ENCODE measurements at regions not wholly inside any gene's neighbourhood (a gene's known extent, or its start where the extent isn't known, plus 50 kb on each side); places are given as distances from the start of the nearest gene placed in this dataset.
"Not testable (repeated sequence)": the region's sequence is repeated elsewhere in the genome, so short reads cannot be mapped to it uniquely, and the experiment has no call there.

- no peak for DNase-seq (ENCODE audit: low read depth)
- no peak overlapping the region for H3K4me3 ChIP-seq (ENCODE audit: low read depth, low read length)
Observed at GRCh38 chr3:71951842-71952241, 166.9 kb upstream of the PROK2 start.

GRCh38 chr3:71951361-71951760 is 166.4 kb upstream of the PROK2 start:
- no peak for DNase-seq (ENCODE audit: low read depth)
- no peak overlapping the region for H3K4me3 ChIP-seq (ENCODE audit: low read depth, low read length)

GRCh38 chr3:71949442-71949841 is 164.5 kb upstream of the PROK2 start:
- peak; percentile 20 for DNase-seq (ENCODE audit: low read depth)
- H3K4me3 ChIP-seq (ENCODE audit: low read depth, low read length), result no peak overlapping the region

- DNase-seq (ENCODE audit: low read depth), result no peak
- no peak overlapping the region for H3K4me3 ChIP-seq (ENCODE audit: low read depth, low read length)
Observed at GRCh38 chr3:71944482-71945065, 159.6 kb upstream of the PROK2 start.

- no peak for DNase-seq (ENCODE audit: low read depth)
- H3K4me3 ChIP-seq (ENCODE audit: low read depth, low read length), result no peak overlapping the region
Observed at GRCh38 chr3:71942432-71943187, 157.7 kb upstream of the PROK2 start.

- H3K4me3 ChIP-seq (ENCODE audit: low read depth, low read length), result no peak overlapping the region
- no peak for DNase-seq (ENCODE audit: low read depth)
Observed at GRCh38 chr3:71940486-71940885, 155.5 kb upstream of the PROK2 start.

- not testable (repeated sequence) for DNase-seq (ENCODE audit: low read depth)
Observed at GRCh38 chr3:71938081-71938480, 153.1 kb upstream of the PROK2 start.

GRCh38 chr3:71936681-71937080 is 151.7 kb upstream of the PROK2 start:
- DNase-seq (ENCODE audit: low read depth), result no peak
- H3K4me3 ChIP-seq (ENCODE audit: low read depth, low read length), result no peak overlapping the region

More at GRCh38 chr3:71938081-71938480, 153.1 kb upstream of the PROK2 start:
- H3K4me3 ChIP-seq (ENCODE audit: low read depth, low read length), result not testable (repeated sequence)

- H3K4me3 ChIP-seq (ENCODE audit: low read depth, low read length), result no peak overlapping the region
- no peak for DNase-seq (ENCODE audit: low read depth)
Observed at GRCh38 chr3:71934520-71935270, 149.7 kb upstream of the PROK2 start.

GRCh38 chr3:71931922-71932321 is 147.0 kb upstream of the PROK2 start:
- no peak for DNase-seq (ENCODE audit: low read depth)

GRCh38 chr3:71930056-71930991 is 145.4 kb upstream of the PROK2 start:
- H3K4me3 ChIP-seq (ENCODE audit: low read depth, low read length), result no peak overlapping the region
- DNase-seq (ENCODE audit: low read depth), result peak; percentile 25

More at GRCh38 chr3:71931922-71932321, 147.0 kb upstream of the PROK2 start:
- H3K4me3 ChIP-seq (ENCODE audit: low read depth, low read length), result no peak overlapping the region

- DNase-seq (ENCODE audit: low read depth), result no peak
Observed at GRCh38 chr3:71928212-71928611, 143.3 kb upstream of the PROK2 start.

GRCh38 chr3:71927505-71928066 is 142.6 kb upstream of the PROK2 start:
- H3K4me3 ChIP-seq (ENCODE audit: low read depth, low read length), result no peak overlapping the region
- no peak for DNase-seq (ENCODE audit: low read depth)

More at GRCh38 chr3:71928212-71928611, 143.3 kb upstream of the PROK2 start:
- H3K4me3 ChIP-seq (ENCODE audit: low read depth, low read length), result no peak overlapping the region

- no peak for DNase-seq (ENCODE audit: low read depth)
Observed at GRCh38 chr3:71926616-71927015, 141.7 kb upstream of the PROK2 start.

GRCh38 chr3:71926262-71926600 is 141.3 kb upstream of the PROK2 start:
- H3K4me3 ChIP-seq (ENCODE audit: low read depth, low read length), result no peak overlapping the region
- no peak for DNase-seq (ENCODE audit: low read depth)

More at GRCh38 chr3:71926616-71927015, 141.7 kb upstream of the PROK2 start:
- H3K4me3 ChIP-seq (ENCODE audit: low read depth, low read length), result no peak overlapping the region

- H3K4me3 ChIP-seq (ENCODE audit: low read depth, low read length), result not testable (repeated sequence)
Observed at GRCh38 chr3:71925511-71926261, 140.7 kb upstream of the PROK2 start.

GRCh38 chr3:71924721-71925120 is 139.8 kb upstream of the PROK2 start:
- no peak overlapping the region for H3K4me3 ChIP-seq (ENCODE audit: low read depth, low read length)
- DNase-seq (ENCODE audit: low read depth), result no peak

More at GRCh38 chr3:71925511-71926261, 140.7 kb upstream of the PROK2 start:
- DNase-seq (ENCODE audit: low read depth), result not testable (repeated sequence)

- no peak for DNase-seq (ENCODE audit: low read depth)
- H3K4me3 ChIP-seq (ENCODE audit: low read depth, low read length), result no peak overlapping the region
Observed at GRCh38 chr3:71921036-71921435, 136.1 kb upstream of the PROK2 start.
